RWPE2 (cell line): ENCODE measurements at regions not wholly inside any gene's neighbourhood (a gene's known extent, or its start where the extent isn't known, plus 50 kb on each side); places are given as distances from the start of the nearest gene placed in this dataset.

Source experiments
- ATAC-seq: fragments of 200-7000 bp; cut with Tn5 transposase; 3 replicates; pipeline ENCODE4 v1.9.1; 2021; ENCODE audit warnings: low read depth
- DNase-seq: peaks from one replicate; pipeline ENCODE4 v3.0.0-alpha.2; 2020; ENCODE audit warnings: low spot score
- H3K27ac ChIP-seq: fragments of 450-650 bp; 2 replicates; pipeline ENCODE4 v1.5.1; 2017; ENCODE audit warnings: mild to moderate bottlenecking; ENCODE audit not compliant: poor library complexity, severe bottlenecking
- H3K27me3 ChIP-seq: fragments of 250-450 bp; sonication (Bioruptor Pico); 2 replicates; pipeline ENCODE4 v1.5.1; 2021; ENCODE audit warnings: mild to moderate bottlenecking, moderate library complexity; ENCODE audit not compliant: insufficient read depth, poor library complexity, severe bottlenecking
- H3K36me3 ChIP-seq: fragments of 250-450 bp; sonication (Bioruptor Pico); 2 replicates; pipeline ENCODE4 v1.5.1; 2020; ENCODE audit warnings: low read depth, mild to moderate bottlenecking, moderate library complexity
- H3K4me1 ChIP-seq: fragments of 250-450 bp; sonication (Bioruptor Pico); 2 replicates; pipeline ENCODE4 v1.5.1; 2021; ENCODE audit warnings: mild to moderate bottlenecking, moderate library complexity; ENCODE audit not compliant: insufficient read depth, poor library complexity, severe bottlenecking
- H3K4me3 ChIP-seq: fragments of 250-450 bp; sonication (Bioruptor Pico); 2 replicates; pipeline ENCODE4 v1.5.1; 2021; ENCODE audit warnings: mild to moderate bottlenecking, moderate library complexity; ENCODE audit not compliant: severe bottlenecking
- H3K9me3 ChIP-seq: fragments of 250-450 bp; sonication (Bioruptor Pico); 2 replicates; pipeline ENCODE4 v1.5.1; 2021; ENCODE audit warnings: mild to moderate bottlenecking, moderate library complexity; ENCODE audit not compliant: severe bottlenecking
- TF ChIP-seq, protein P1 (sequence below): fragments of 450-650 bp; IDR thresholded peaks from one replicate; pipeline ENCODE4 v1.5.1; 2017; ENCODE audit warnings: mild to moderate bottlenecking, moderate library complexity; ENCODE audit not compliant: poor library complexity, severe bottlenecking

DNA sequence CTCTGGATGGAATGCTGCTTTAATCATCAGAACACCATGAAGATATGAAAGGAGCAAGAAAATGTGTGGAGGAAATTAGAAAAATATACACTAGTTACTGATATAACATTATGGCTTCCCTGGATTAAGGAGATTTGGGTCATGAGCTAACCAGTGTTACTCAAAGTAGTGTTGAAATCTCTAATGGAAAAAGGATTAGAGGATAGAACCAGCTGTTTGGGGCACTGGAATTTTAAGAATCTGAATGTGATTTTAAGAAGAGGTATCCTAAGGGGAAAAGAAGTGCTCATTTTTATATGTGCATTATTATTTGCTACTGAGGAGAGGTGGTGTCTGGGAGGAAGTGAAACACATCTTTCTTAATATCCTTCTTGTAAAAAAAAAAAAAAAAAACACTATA is 164.1 kb upstream of the PPARGC1A start:
- TF ChIP-seq, protein P1, sequence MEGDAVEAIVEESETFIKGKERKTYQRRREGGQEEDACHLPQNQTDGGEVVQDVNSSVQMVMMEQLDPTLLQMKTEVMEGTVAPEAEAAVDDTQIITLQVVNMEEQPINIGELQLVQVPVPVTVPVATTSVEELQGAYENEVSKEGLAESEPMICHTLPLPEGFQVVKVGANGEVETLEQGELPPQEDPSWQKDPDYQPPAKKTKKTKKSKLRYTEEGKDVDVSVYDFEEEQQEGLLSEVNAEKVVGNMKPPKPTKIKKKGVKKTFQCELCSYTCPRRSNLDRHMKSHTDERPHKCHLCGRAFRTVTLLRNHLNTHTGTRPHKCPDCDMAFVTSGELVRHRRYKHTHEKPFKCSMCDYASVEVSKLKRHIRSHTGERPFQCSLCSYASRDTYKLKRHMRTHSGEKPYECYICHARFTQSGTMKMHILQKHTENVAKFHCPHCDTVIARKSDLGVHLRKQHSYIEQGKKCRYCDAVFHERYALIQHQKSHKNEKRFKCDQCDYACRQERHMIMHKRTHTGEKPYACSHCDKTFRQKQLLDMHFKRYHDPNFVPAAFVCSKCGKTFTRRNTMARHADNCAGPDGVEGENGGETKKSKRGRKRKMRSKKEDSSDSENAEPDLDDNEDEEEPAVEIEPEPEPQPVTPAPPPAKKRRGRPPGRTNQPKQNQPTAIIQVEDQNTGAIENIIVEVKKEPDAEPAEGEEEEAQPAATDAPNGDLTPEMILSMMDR = no peak
- H3K4me3 ChIP-seq = no peak overlapping the region
- no peaks in the 10 kb centered on the region for H3K4me1 ChIP-seq
- no peaks in the 10 kb centered on the region for H3K9me3 ChIP-seq
- DNase-seq = no peak
- no peak for ATAC-seq
- H3K36me3 ChIP-seq = no peaks in the 10 kb centered on the region
- H3K27me3 ChIP-seq = no peaks in the 10 kb centered on the region
- no peak overlapping the region for H3K27ac ChIP-seq

GRCh38 chr4:24044610-24045589 is 155.1 kb upstream of the PPARGC1A start:
- ATAC-seq = no peak
- Histone ChIP-seq H3K27me3 (no peaks in the 10 kb centered on the region), H3K4me1 (no peaks in the 10 kb centered on the region), H3K4me3 (no peak overlapping the region), H3K9me3 (no peaks in the 10 kb centered on the region), H3K36me3 (no peaks in the 10 kb centered on the region), H3K27ac (no peak overlapping the region)
- TF ChIP-seq, protein P1 = no peak
- DNase-seq = no peak

DNA sequence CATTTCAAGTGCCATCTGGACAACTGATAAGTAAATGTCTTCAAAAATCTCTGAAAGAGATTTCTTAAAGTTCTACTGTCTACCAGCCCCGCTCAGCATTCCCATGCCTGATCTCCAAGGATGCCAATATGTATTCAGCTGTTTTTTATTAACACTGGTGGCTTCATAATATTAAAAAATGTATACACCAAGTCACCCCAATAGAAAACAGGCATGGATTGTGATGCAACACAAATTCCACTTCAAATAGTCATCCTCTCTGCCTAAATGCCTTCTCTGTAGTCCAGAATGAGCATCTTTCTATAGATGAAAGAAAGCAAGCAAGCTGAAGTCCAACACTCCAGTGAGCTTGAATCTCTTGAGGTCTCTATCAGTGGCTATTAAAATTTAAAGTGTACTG is 152.2 kb upstream of the PPARGC1A start:
- Histone ChIP-seq H3K9me3 (no peaks in the 10 kb centered on the region), H3K4me3 (no peak overlapping the region), H3K36me3 (no peaks in the 10 kb centered on the region), H3K4me1 (no peaks in the 10 kb centered on the region), H3K27me3 (no peaks in the 10 kb centered on the region), H3K27ac (no peak overlapping the region)
- DNase-seq = no peak
- TF ChIP-seq, protein P1 = no peak
- peak; percentile 52; the same call in 2 of the 3 replicates for ATAC-seq

DNA sequence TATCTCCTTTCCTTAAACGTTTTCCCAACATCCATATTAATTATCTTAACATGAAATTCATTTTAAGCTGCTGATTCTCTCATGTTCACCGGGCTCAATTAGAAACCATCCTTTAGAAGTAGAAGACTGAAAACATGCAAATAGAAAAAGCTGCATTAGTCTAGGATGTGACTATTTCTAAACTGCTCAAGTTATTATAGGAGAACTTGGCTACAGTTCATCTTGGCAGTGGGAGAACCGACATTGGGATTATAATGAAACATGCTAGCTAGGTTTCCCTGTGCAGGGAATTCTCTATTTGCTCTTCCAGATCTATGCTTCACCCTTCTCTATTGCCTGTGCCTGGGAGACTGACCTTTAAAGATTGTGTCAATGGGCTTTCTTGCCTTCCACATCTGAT is 151.0 kb upstream of the PPARGC1A start:
- ATAC-seq = no peak
- no peaks in the 10 kb centered on the region for H3K4me1 ChIP-seq
- H3K36me3 ChIP-seq = no peaks in the 10 kb centered on the region
- no peaks in the 10 kb centered on the region for H3K27me3 ChIP-seq
- TF ChIP-seq, protein P1 = no peak
- no peaks in the 10 kb centered on the region for H3K9me3 ChIP-seq
- H3K4me3 ChIP-seq = no peak overlapping the region
- no peak for DNase-seq
- no peak overlapping the region for H3K27ac ChIP-seq

DNA sequence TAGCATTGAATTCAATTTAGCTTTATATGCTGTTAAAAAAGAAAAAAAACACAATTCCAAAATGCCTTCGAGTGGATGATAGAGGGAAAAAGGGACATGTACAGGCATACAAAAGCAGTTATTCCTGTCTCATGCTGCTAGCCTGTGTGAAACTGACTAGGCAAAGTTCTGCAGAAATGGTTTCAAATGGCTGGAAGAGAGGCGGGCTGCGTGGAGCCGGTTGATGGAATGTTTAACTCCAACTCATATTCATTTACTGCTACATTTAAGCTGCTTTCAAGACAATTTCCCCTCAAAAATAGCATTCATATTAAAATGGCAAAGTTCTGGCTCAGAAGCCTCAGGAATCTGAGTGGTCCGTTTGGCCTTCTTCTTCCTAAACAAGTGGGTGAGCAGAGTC is 143.8 kb upstream of the PPARGC1A start:
- Histone ChIP-seq H3K9me3 (no peaks in the 10 kb centered on the region), H3K4me3 (no peak overlapping the region), H3K4me1 (no peaks in the 10 kb centered on the region), H3K27me3 (no peaks in the 10 kb centered on the region), H3K36me3 (no peaks in the 10 kb centered on the region), H3K27ac (no peak overlapping the region)
- ATAC-seq (no peak), DNase-seq (no peak)
- TF ChIP-seq, protein P1 = no peak
